Suprapubic skin (tissue), 4 donors: ENCODE measurements at regions not wholly inside any gene's neighbourhood (a gene's known extent, or its start where the extent isn't known, plus 50 kb on each side); places are given as distances from the start of the nearest gene placed in this dataset.

Experiments
- DNase-seq, 2 donors: peaks; one replicate each; pipeline ENCODE4 v3.0.0-alpha.2; 2019; ENCODE audit warnings: low spot score in 2 of 2
- H3K27ac ChIP-seq: fragments of 200-600 bp; sonication (generic); one replicate; pipeline ENCODE4 v1.5.1; 2019
- H3K27me3 ChIP-seq: fragments of 200-600 bp; sonication (generic); one replicate; pipeline ENCODE4 v1.5.1; 2019
- H3K36me3 ChIP-seq: fragments of 200-600 bp; sonication (generic); one replicate; pipeline ENCODE4 v1.5.1; 2019
- H3K4me1 ChIP-seq: fragments of 200-600 bp; sonication (generic); one replicate; pipeline ENCODE4 v1.5.1; 2019
- H3K4me3 ChIP-seq: fragments of 200-600 bp; sonication (generic); one replicate; pipeline ENCODE4 v1.5.1; 2019; ENCODE audit warnings: mild to moderate bottlenecking
- H3K9me3 ChIP-seq: fragments of 200-600 bp; sonication (generic); one replicate; pipeline ENCODE4 v1.5.1; 2019
- EP300 ChIP-seq: sonication (generic); formaldehyde crosslinking; IDR thresholded peaks from one replicate; pipeline ENCODE4 v1.6.1; 2017; ENCODE audit warnings: antibody characterized with exemption
- POLR2A ChIP-seq, 2 donors: fragments of 450-650 bp; IDR thresholded peaks; one replicate each; pipeline ENCODE4 v1.6.1; 2017; ENCODE audit warnings: antibody characterized with exemption in 2 of 2, mild to moderate bottlenecking in 2 of 2, moderate library complexity in 2 of 2
- POLR2AphosphoS5 ChIP-seq, 3 donors: sonication (generic); formaldehyde crosslinking; IDR thresholded peaks; one replicate each; pipeline ENCODE4 v1.6.1; 2017; ENCODE audit warnings: antibody characterized with exemption in 3 of 3
- WGBS: methylation state at CpG from one replicate; pipeline ENCODE4 v1.1.5; 2018; 5-methylcytosine and 5-hydroxymethylcytosine counted together
- TF ChIP-seq, protein P1 (sequence below), 2 donors: fragments of 200-600 bp in 1 of 2; fragments of 450-650 bp in 1 of 2; sonication (generic) in 1 of 2; IDR thresholded peaks; one replicate each; pipeline ENCODE4 v1.5.1; 2016 to 2019; ENCODE audit warnings: antibody characterized with exemption in 2 of 2, mild to moderate bottlenecking in 1 of 2, moderate library complexity in 1 of 2

DNA sequence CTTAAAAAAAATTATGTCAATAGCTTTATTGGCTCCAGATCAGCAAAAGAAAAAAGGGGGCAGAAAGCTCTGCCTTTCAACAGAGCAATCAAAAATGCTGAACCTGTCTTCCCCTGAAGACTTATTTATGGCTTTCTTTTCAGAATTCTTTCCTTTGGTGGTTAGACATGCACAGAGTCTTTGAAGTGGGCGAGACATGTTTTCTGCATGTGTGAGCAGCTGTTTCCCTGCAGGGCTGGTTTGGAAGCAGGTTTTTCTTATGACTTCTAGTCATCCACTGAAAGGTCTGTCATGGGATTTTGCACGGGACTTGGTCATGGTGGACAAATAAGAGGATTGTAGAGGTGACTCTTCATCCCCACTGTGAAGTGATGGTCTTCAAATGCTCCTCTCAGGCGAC, 160.3 kb downstream of the VAPA start:
- TF ChIP-seq, protein P1, sequence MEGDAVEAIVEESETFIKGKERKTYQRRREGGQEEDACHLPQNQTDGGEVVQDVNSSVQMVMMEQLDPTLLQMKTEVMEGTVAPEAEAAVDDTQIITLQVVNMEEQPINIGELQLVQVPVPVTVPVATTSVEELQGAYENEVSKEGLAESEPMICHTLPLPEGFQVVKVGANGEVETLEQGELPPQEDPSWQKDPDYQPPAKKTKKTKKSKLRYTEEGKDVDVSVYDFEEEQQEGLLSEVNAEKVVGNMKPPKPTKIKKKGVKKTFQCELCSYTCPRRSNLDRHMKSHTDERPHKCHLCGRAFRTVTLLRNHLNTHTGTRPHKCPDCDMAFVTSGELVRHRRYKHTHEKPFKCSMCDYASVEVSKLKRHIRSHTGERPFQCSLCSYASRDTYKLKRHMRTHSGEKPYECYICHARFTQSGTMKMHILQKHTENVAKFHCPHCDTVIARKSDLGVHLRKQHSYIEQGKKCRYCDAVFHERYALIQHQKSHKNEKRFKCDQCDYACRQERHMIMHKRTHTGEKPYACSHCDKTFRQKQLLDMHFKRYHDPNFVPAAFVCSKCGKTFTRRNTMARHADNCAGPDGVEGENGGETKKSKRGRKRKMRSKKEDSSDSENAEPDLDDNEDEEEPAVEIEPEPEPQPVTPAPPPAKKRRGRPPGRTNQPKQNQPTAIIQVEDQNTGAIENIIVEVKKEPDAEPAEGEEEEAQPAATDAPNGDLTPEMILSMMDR (IDR thresholded peaks at IDR 0.05), result no peak
- TF ChIP-seq POLR2AphosphoS5 (IDR thresholded peaks at IDR 0.05) (no peak), EP300 (no peak), POLR2A (IDR thresholded peaks at IDR 0.05) (no peak)
- 38% methylated on average over 3 of the region's 3 CpGs for WGBS
- Histone ChIP-seq H3K27me3 (no peaks in the 10 kb centered on the region), H3K9me3 (no peaks in the 10 kb centered on the region), H3K4me1 (peaks cover 23% of the 10 kb centered on the region), H3K27ac (no peak overlapping the region), H3K36me3 (no peaks in the 10 kb centered on the region), H3K4me3 (no peak overlapping the region)
- no peak for DNase-seq

DNA sequence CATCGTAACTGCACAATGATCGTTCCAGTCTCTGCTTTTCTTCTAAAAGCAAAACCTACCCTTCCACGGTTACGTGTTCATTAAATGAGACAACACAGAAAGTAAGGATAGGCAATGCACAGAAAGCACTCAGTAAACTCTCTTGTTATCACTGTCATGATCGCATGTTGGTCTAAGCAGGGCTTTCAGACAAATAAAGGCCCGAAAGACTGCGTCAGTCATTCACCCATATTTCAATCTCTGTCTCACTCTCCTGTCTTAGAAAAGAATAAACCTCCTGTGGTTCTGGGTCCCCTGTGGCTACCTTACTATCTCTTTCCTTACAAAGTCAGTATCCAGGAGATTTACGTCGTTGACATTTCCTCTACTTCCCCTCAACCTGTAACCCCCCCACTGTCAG, 160.9 kb downstream of the VAPA start:
- no peak overlapping the region for H3K27ac ChIP-seq
- TF ChIP-seq POLR2AphosphoS5 (IDR thresholded peaks at IDR 0.05), result no peak
- no peak for TF ChIP-seq EP300
- no peak for TF ChIP-seq POLR2A (IDR thresholded peaks at IDR 0.05)
- TF ChIP-seq, protein P1 (IDR thresholded peaks at IDR 0.05), result no peak
- no peak for DNase-seq
- no peaks in the 10 kb centered on the region for H3K9me3 ChIP-seq
- H3K4me1 ChIP-seq, result peaks cover 23% of the 10 kb centered on the region
- WGBS, result 81% methylated on average over 9 of the region's 9 CpGs
- no peaks in the 10 kb centered on the region for H3K27me3 ChIP-seq
- no peaks in the 10 kb centered on the region for H3K36me3 ChIP-seq
- H3K4me3 ChIP-seq, result no peak overlapping the region

DNA sequence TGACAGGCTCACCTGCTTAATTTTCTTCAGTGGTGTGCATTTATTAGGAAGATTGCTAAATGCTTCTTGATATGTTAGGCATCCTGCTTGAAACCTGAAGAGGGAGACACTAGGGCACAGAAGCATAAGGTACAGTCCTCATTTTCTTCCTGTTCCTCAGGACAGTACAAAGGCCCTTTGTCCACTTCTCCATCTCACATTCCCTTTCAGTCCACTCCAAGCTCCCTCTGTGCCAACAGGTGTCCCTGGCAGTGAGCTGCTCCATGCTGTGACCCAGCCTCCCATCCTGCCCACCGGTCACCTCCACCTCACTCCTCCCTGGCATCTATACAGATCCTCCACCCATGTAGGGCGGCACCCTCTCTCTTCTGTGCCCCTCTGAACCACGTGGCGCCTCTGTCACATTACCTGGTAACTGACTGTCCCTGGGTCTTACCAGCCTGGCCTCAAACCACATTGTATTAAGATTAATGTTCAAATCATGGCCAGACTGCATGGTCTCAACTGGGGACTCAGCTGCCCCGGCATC, 162.8 kb downstream of the VAPA start:
- Histone ChIP-seq H3K4me3 (no peak overlapping the region), H3K9me3 (no peaks in the 10 kb centered on the region), H3K27ac (no peak overlapping the region), H3K27me3 (no peaks in the 10 kb centered on the region), H3K36me3 (no peaks in the 10 kb centered on the region), H3K4me1 (peaks cover 17% of the 10 kb centered on the region)
- 96% methylated on average over 5 of the region's 5 CpGs for WGBS
- DNase-seq, result no peak
- TF ChIP-seq EP300 (no peak), POLR2AphosphoS5 (IDR thresholded peaks at IDR 0.05) (no peak), POLR2A (IDR thresholded peaks at IDR 0.05) (no peak)
- TF ChIP-seq, protein P1 (IDR thresholded peaks at IDR 0.05), result no peak

DNA sequence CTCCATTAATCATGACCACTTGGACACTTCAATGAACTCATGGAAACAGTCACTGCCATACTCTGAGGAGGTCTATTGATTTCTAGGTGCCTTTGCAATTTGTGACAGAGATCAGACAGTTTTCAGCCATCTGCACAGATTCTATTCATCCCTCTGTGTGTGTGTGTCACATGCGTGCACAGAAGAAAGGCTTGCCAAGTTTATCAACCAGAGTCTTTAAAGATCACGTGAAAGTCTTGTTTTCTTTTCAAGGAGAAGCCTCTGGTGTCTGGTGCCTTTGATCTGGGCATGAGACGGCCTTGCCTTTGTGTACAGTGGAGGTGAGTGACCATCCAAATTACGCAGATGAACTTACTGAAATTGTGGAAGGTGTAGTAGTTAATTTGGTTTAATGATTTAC, 164.2 kb downstream of the VAPA start:
- no peaks in the 10 kb centered on the region for H3K9me3 ChIP-seq
- 56% methylated on average over 4 of the region's 4 CpGs for WGBS
- TF ChIP-seq POLR2A (IDR thresholded peaks at IDR 0.05), result no peak
- no peak for TF ChIP-seq EP300
- no peak for TF ChIP-seq POLR2AphosphoS5 (IDR thresholded peaks at IDR 0.05)
- TF ChIP-seq, protein P1 (IDR thresholded peaks at IDR 0.05), result no peak
- DNase-seq, result no peak
- H3K27ac ChIP-seq, result no peak overlapping the region
- peaks cover 11% of the 10 kb centered on the region for H3K4me1 ChIP-seq
- H3K27me3 ChIP-seq, result no peaks in the 10 kb centered on the region
- no peak overlapping the region for H3K4me3 ChIP-seq
- H3K36me3 ChIP-seq, result no peaks in the 10 kb centered on the region

DNA sequence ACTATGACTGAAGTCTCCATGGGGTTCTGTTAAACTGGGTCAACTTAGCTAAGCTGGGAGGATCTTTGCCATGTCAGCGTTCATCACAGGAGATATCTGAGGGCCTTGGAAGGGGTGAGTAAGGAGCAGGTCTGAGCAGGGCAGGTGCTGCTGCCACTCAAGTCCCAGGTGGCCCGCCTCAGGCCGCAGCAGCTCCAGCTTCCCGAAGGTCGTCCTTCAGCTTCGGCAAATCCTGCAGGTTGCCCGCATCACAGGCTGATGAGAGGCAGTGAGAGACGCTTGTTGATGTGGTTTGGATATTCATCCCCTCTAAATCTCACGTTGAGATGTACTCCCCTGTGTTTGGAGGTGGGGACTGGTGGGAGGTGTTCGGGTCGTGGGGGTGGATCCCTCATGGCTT, 166.6 kb downstream of the VAPA start:
- TF ChIP-seq EP300, result no peak
- H3K27me3 ChIP-seq, result no peaks in the 10 kb centered on the region
- no peak for DNase-seq
- no peak overlapping the region for H3K4me3 ChIP-seq
- H3K36me3 ChIP-seq, result no peaks in the 10 kb centered on the region
- no peak overlapping the region for H3K27ac ChIP-seq
- H3K9me3 ChIP-seq, result no peaks in the 10 kb centered on the region
- 98% methylated on average over 11 of the region's 11 CpGs for WGBS
- H3K4me1 ChIP-seq, result no peaks in the 10 kb centered on the region

DNA sequence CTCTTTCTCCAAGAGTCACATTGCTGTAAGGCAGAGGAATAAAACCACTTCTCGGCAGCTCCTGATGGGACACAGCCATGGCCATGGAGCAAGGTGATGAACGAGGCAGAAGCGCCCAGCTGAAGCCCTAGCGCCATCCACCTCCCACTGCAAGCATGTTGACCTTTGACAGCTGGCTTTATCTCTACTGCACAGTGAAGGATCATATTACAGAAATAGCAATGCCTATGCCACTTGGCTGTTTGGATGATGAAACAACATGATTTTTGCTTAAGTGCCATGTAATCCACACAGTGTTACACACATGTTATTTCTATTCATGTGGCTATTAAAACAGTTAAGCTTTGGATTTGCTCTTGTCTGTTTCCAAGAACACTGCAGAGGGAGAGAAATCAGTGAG, 167.7 kb downstream of the VAPA start:
- no peak overlapping the region for H3K27ac ChIP-seq
- WGBS, result 87% methylated on average over 4 of the region's 4 CpGs
- TF ChIP-seq POLR2AphosphoS5 (IDR thresholded peaks at IDR 0.05) (no peak), EP300 (no peak), POLR2A (IDR thresholded peaks at IDR 0.05) (no peak)
- TF ChIP-seq, protein P1 (IDR thresholded peaks at IDR 0.05), result no peak
- peaks cover 7% of the 10 kb centered on the region for H3K4me1 ChIP-seq
- no peaks in the 10 kb centered on the region for H3K9me3 ChIP-seq
- no peaks in the 10 kb centered on the region for H3K36me3 ChIP-seq
- H3K4me3 ChIP-seq, result no peak overlapping the region
- DNase-seq, result no peak
- H3K27me3 ChIP-seq, result no peaks in the 10 kb centered on the region
